Prostate gland (tissue), 2 donors: ENCODE measurements at regions not wholly inside any gene's neighbourhood (a gene's known extent, or its start where the extent isn't known, plus 50 kb on each side); places are given as distances from the start of the nearest gene placed in this dataset.

Source experiments
- DNase-seq: peaks from one replicate; pipeline ENCODE4 v3.0.0-alpha.2; 2019; ENCODE audit warnings: low spot score
- H3K27ac ChIP-seq, 2 donors: fragments of 200-600 bp; sonication (generic); 2 replicates each; pipeline ENCODE4 v1.5.1; 2017 to 2019
- H3K27me3 ChIP-seq: fragments of 200-600 bp; sonication (generic); replicated peaks from 2 replicates; pipeline ENCODE4 v1.5.1; 2019; ENCODE audit not compliant: insufficient read depth
- H3K36me3 ChIP-seq, 2 donors: fragments of 200-600 bp; sonication (generic); 1 replicate in 1 of 2; 2 replicates in 1 of 2; pipeline versions ENCODE4 v1.5.1 to v1.8.1; 2017 to 2019
- H3K4me1 ChIP-seq: fragments of 200-600 bp; sonication (generic); replicated peaks from 2 replicates; pipeline ENCODE4 v1.5.1; 2019
- H3K4me3 ChIP-seq, 2 donors: fragments of 200-600 bp; sonication (generic); 2 replicates each; pipeline ENCODE4 v1.5.1; 2017 to 2019
- H3K9me3 ChIP-seq: fragments of 200-600 bp; sonication (generic); 2 replicates; pipeline ENCODE4 v1.5.1; 2017
- POLR2A ChIP-seq: fragments of 450-650 bp; IDR thresholded peaks from one replicate; pipeline ENCODE4 v1.6.1; 2016; ENCODE audit warnings: antibody characterized with exemption, mild to moderate bottlenecking
- POLR2AphosphoS5 ChIP-seq: sonication (generic); formaldehyde crosslinking; IDR thresholded peaks from one replicate; pipeline ENCODE4 v1.6.1; 2017; ENCODE audit warnings: antibody characterized with exemption
- WGBS: methylation state at CpG from one replicate; pipeline ENCODE4 v1.1.5; 2018; 5-methylcytosine and 5-hydroxymethylcytosine counted together
- intact Hi-C: fragments of 100-400 bp; cut with DNase I; formaldehyde crosslinking; loops from one replicate; pipeline ENCODE4 v1.14.2; 2022
- TF ChIP-seq, protein P1 (sequence below), 4 experiments: fragments of 200-600 bp in 2 of 4; fragments of 450-650 bp in 2 of 4; sonication (generic) in 2 of 4; IDR thresholded peaks; 1 replicate in 3 of 4; 2 replicates in 1 of 4; pipeline ENCODE4 v1.5.1; 2016 to 2019; ENCODE audit warnings: antibody characterized with exemption in 4 of 4, mild to moderate bottlenecking in 2 of 4, moderate library complexity in 2 of 4

DNA sequence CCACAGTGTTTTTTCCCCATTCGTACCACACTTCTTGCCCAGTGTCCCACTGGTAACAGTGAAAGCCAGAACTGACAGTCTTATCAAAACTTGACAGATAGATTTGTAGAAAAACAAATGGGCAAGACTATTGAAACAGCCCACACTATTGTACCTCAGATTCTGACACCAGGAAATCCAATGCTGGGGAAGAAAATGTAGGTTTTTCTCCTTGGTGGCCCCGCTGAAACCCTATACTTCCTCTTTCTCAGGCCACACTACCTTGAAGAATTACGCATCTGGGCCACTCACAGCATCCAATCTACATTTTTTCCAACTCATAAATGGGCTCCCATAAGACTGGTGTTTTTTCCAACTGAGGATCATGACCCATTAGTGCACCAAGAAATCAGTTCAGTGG is 90.9 kb upstream of the HDDC2 start:
- intact Hi-C loops = no loop called here
- TF ChIP-seq, protein P1, sequence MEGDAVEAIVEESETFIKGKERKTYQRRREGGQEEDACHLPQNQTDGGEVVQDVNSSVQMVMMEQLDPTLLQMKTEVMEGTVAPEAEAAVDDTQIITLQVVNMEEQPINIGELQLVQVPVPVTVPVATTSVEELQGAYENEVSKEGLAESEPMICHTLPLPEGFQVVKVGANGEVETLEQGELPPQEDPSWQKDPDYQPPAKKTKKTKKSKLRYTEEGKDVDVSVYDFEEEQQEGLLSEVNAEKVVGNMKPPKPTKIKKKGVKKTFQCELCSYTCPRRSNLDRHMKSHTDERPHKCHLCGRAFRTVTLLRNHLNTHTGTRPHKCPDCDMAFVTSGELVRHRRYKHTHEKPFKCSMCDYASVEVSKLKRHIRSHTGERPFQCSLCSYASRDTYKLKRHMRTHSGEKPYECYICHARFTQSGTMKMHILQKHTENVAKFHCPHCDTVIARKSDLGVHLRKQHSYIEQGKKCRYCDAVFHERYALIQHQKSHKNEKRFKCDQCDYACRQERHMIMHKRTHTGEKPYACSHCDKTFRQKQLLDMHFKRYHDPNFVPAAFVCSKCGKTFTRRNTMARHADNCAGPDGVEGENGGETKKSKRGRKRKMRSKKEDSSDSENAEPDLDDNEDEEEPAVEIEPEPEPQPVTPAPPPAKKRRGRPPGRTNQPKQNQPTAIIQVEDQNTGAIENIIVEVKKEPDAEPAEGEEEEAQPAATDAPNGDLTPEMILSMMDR (IDR thresholded peaks at IDR 0.05) = no peak
- TF ChIP-seq POLR2AphosphoS5 = no peak
- no peak for TF ChIP-seq POLR2A
- 78% methylated on average over 3 of the region's 3 CpGs for WGBS
- Histone ChIP-seq H3K27ac (no peak overlapping the region), H3K9me3 (no peaks in the 10 kb centered on the region), H3K4me3 (no peak overlapping the region), H3K27me3 (no peaks in the 10 kb centered on the region), H3K36me3 (no peaks in the 10 kb centered on the region), H3K4me1 (no peaks in the 10 kb centered on the region)
- no peak for DNase-seq

DNA sequence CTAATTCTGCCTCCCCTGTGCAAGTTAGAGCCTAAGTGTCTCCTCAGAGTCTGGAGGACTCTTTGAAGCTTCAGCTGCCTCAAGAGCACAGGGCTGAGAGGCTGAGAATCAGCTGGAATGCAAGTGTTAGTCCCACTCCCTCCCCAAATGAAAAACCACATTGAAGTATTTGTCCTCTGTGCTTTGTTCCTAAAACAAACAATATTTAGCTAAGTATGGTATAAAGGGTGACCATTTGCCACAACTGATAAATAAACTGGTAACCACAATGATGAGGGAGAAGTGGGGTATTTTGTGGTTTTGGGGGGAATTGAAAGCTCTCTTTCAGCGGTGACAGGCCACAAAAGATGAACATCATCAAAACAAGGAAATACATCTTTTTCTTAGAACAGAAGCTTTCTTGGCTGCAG is 91.7 kb upstream of the HDDC2 start:
- TF ChIP-seq, protein P1 (IDR thresholded peaks at IDR 0.05) = no peak
- no peak for TF ChIP-seq POLR2AphosphoS5
- no peak for TF ChIP-seq POLR2A
- no peaks in the 10 kb centered on the region for H3K4me1 ChIP-seq
- 50% methylated on average over 1 of the region's 1 CpG for WGBS
- intact Hi-C loops = no loop called here
- H3K27me3 ChIP-seq = no peaks in the 10 kb centered on the region
- no peak overlapping the region for H3K4me3 ChIP-seq
- DNase-seq = no peak
- H3K27ac ChIP-seq = no peak overlapping the region
- H3K36me3 ChIP-seq = no peaks in the 10 kb centered on the region
- H3K9me3 ChIP-seq = no peaks in the 10 kb centered on the region

DNA sequence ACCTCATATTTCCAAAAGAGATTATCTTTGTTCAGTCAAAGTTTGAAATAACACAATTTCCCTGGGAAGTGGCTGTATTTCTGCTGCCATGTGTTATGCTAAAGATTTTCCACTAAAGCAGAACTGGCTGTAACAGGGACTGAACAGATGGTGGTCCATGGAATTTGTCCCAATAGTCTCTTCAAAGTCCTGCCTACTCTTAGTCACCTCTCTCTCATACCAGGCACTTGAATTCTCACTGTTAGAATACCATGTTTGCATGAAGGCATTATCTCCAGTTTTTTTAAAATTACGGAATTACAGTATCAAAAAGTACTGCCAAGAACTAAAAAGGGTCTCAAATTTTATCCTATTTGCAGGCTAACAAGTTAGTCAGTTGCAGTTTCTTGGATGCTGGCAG is 105.0 kb upstream of the HDDC2 start:
- H3K4me1 ChIP-seq = no peaks in the 10 kb centered on the region
- intact Hi-C loops = no loop called here
- TF ChIP-seq POLR2AphosphoS5 (no peak), POLR2A (no peak)
- TF ChIP-seq, protein P1 (IDR thresholded peaks at IDR 0.05) = no peak
- H3K36me3 ChIP-seq = no peaks in the 10 kb centered on the region
- H3K4me3 ChIP-seq = no peak overlapping the region
- DNase-seq = no peak
- no peaks in the 10 kb centered on the region for H3K27me3 ChIP-seq
- H3K9me3 ChIP-seq = no peaks in the 10 kb centered on the region
- WGBS = 88% methylated on average over 1 of the region's 1 CpG
- H3K27ac ChIP-seq = no peak overlapping the region

DNA sequence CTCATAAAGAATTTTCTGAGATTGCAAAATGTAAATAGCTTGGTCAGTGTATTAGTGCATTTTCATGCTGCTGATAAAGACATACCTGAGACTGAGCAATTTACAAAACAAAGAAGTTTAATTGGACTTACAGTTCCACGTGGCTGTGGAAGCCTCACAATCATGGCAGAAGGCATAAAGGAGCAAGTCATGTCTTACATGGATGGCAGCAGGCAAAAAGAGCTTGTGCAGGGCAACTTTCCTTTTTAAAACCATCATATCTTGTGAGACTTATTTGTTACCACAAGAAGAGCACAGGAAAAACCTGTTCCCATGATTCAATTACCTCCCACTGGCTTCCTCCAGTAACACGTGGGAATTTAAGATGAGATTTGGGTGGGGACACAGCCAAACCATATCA is 112.7 kb upstream of the HDDC2 start:
- Histone ChIP-seq H3K36me3 (no peaks in the 10 kb centered on the region), H3K27me3 (no peaks in the 10 kb centered on the region), H3K9me3 (no peaks in the 10 kb centered on the region), H3K4me1 (no peaks in the 10 kb centered on the region), H3K27ac (no peak overlapping the region), H3K4me3 (no peak overlapping the region)
- TF ChIP-seq, protein P1 (IDR thresholded peaks at IDR 0.05) = no peak
- no peak for TF ChIP-seq POLR2A
- TF ChIP-seq POLR2AphosphoS5 = no peak
- intact Hi-C loops = no loop called here
- DNase-seq = no peak
- 68% methylated on average over 2 of the region's 2 CpGs for WGBS

DNA sequence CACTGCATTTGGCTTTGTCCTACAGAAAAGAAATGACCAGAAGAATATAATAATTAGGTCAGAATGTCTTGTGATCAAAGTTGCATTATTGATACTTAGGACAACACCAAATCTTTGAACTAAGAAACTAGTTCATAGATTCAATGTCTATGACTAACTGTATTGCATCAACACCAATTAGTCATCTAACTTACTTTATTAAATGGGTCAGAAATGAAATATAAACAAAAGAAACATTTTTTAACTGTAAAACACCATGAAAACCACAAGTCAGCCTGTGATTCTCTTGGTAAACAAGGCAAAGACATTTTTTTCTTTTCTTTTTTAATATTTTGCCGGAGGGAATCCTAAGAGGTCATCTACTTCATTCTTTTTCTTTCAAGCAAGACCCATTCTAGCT is 114.1 kb upstream of the HDDC2 start:
- Histone ChIP-seq H3K36me3 (no peaks in the 10 kb centered on the region), H3K9me3 (no peaks in the 10 kb centered on the region), H3K4me1 (no peaks in the 10 kb centered on the region), H3K4me3 (no peak overlapping the region), H3K27ac (no peak overlapping the region), H3K27me3 (no peaks in the 10 kb centered on the region)
- no peak for DNase-seq
- intact Hi-C loops = no loop called here
- 98% methylated on average over 1 of the region's 1 CpG for WGBS
- TF ChIP-seq, protein P1 (IDR thresholded peaks at IDR 0.05) = no peak
- TF ChIP-seq POLR2AphosphoS5 (no peak), POLR2A (no peak)
